ENCODE measurements at regions not wholly inside any gene's neighbourhood (a gene's known extent, or its start where the extent isn't known, plus 50 kb on each side); places are given as distances from the start of the nearest gene placed in this dataset.

DNA sequence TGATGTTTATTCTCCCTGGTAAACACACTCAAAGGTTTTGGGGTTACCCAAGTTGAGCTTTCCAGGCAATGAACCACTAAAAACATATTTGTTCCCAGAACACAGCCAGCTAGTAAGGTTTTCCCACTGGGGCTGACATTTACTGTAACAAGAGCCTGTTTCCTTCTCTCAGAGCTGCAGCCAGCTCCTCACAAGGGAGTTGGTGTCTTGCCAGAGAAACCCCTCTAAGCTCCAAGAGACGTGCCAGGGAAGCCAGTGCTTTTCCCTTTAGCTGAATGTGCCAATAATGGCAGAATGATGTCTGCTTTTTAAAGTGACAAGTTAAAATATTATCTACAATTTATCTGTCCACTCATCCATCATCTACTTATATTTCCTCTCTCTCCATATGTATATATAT, 170.8 kb upstream of the RBFOX1 start:
- Mint-ChIP-seq H3K9me3 (peaks cover 18 to 37% of the 10 kb centered on the region in 2 donors), H3K36me3 (ENCODE audit: insufficient read depth) (no peaks in the 10 kb centered on the region), H3K4me3 (no peak overlapping the region), H3K27ac (no peak overlapping the region), H3K27me3 (no peaks in the 10 kb centered on the region), H3K4me1 (ENCODE audit: low read depth in 2 of 2) (no peaks in the 10 kb centered on the region)
- DNase-seq: no peak
- no peak for ATAC-seq (replicated peaks)

DNA sequence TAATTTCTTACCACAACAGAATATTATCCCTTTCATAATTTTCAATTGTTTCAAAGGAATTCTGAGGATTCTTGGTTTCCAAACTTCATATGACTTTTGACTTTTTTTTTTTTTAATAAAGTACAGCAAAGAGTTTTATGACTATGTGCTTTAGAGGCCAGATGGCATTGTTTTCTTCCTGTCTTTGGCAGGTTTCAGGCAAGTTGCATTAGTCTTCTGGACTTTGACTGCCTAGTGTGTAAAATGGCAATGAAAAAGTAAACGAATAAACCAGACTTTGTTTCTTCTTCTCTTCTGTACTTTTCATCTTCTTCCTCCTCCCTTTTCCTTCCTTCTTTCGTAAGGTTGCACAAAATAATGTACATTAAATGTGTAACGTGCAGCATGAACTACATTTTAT, 172.6 kb upstream of the RBFOX1 start:
- no peaks in the 10 kb centered on the region for H3K36me3 Mint-ChIP-seq (ENCODE audit: insufficient read depth)
- no peaks in the 10 kb centered on the region for H3K27me3 Mint-ChIP-seq
- no peak for DNase-seq
- no peak overlapping the region for H3K4me3 Mint-ChIP-seq
- ATAC-seq (replicated peaks): no peak
- no peaks in the 10 kb centered on the region for H3K4me1 Mint-ChIP-seq (ENCODE audit: low read depth in 2 of 2)
- no peak overlapping the region for H3K27ac Mint-ChIP-seq
- peaks cover 13 to 28% of the 10 kb centered on the region in 2 donors for H3K9me3 Mint-ChIP-seq

DNA sequence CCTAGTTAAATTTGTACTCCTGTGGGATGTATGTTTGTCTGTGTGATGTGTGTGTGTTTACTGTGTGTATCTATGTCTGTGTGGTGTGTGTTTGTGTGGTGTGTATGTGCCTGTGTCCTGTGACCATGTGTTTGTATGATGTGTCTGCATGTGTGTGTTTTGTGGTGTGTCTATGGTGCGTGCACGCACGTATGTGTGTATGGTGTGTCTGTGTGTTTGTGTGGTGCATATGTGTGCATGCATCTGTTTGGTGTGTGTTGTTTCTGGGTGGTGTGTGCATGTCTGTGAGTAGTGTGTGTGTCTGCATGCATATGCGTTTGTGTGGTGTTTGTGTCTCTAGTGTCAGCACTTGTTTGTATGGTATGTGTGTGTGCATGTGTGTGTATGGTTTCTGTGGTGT, 174.2 kb upstream of the RBFOX1 start:
- Mint-ChIP-seq H3K27me3 (no peaks in the 10 kb centered on the region), H3K4me3 (no peak overlapping the region), H3K36me3 (ENCODE audit: insufficient read depth) (no peaks in the 10 kb centered on the region), H3K4me1 (ENCODE audit: low read depth in 2 of 2) (no peaks in the 10 kb centered on the region), H3K9me3 (peaks cover 16 to 28% of the 10 kb centered on the region in 2 donors), H3K27ac (no peak overlapping the region)
- no peak for ATAC-seq (replicated peaks)
- no peak for DNase-seq

DNA sequence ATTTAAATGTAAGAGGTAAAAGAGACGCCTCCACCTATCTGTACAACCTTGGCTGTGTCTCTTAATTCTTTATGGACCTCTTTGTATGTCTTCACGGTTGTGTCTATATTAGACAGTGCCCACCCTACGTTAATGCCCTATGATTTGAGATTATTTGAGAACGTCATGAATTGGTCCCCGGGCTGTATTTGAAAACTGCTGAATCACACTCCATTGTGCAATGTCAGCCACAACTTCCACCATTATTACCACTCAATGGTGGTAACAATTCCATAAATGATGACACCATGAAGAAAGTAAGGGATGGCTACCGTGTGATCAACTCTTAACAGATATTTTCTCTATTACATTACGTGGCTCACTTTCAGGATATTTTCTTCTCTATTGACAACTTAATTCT, 182.4 kb upstream of the RBFOX1 start:
- Mint-ChIP-seq H3K4me3 (no peak overlapping the region), H3K4me1 (ENCODE audit: low read depth in 2 of 2) (no peaks in the 10 kb centered on the region), H3K36me3 (ENCODE audit: insufficient read depth) (no peaks in the 10 kb centered on the region), H3K27me3 (no peaks in the 10 kb centered on the region), H3K9me3 (peaks cover 13 to 15% of the 10 kb centered on the region in 2 donors), H3K27ac (no peak overlapping the region)
- DNase-seq (no peak), ATAC-seq (replicated peaks) (no peak)

DNA sequence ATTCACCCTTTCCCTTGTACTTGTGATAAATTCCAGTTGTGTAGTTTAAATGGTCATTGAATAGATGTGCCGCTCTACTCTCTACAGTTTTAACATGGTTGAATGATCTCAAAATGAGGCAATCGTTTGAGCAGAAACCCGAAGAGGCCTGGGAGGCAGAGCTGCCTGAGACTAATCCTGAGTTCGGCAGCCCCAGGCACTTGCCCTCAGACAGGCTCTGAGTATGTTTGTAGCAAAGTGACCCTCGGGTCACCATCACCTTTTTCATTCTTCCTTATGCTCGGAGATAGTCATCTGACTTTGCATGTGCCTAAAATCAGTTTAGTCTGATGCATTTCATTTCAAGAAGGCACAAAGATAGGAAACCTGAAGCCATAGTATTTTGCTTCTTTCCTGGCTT, 184.0 kb upstream of the RBFOX1 start:
- no peaks in the 10 kb centered on the region for H3K27me3 Mint-ChIP-seq
- no peak for DNase-seq
- no peak overlapping the region for H3K27ac Mint-ChIP-seq
- peaks cover 13 to 15% of the 10 kb centered on the region in 2 donors for H3K9me3 Mint-ChIP-seq
- H3K36me3 Mint-ChIP-seq (ENCODE audit: insufficient read depth): no peaks in the 10 kb centered on the region
- no peak overlapping the region for H3K4me3 Mint-ChIP-seq
- no peaks in the 10 kb centered on the region for H3K4me1 Mint-ChIP-seq (ENCODE audit: low read depth in 2 of 2)
- no peak for ATAC-seq (replicated peaks)

DNA sequence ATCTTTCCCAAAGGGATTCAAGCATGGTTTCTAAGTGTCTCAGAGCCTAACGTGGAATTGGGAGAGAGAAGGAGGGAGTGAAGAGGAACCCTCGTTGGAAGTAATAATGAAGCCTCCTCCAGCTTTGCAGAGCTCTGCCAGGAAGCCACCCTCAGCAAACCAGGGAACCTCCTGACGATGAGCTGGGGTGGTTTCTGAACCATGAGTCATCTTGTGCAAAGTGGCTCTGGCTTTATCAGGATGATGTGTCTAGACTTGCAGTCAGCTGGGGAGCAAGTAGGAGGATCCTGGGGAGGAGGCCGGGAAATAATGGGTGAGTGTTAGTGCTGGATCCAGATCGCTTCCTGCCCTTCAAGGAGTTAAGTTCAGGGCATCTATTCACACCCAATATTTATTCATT, 191.7 kb upstream of the RBFOX1 start:
- Mint-ChIP-seq H3K36me3 (ENCODE audit: insufficient read depth) (no peaks in the 10 kb centered on the region), H3K4me1 (ENCODE audit: low read depth in 2 of 2) (no peaks in the 10 kb centered on the region), H3K9me3 (peaks cover 18 to 22% of the 10 kb centered on the region in 2 donors), H3K27ac (no peak overlapping the region), H3K4me3 (no peak overlapping the region), H3K27me3 (no peaks in the 10 kb centered on the region)
- no peak for DNase-seq
- ATAC-seq (replicated peaks): no peak

DNA sequence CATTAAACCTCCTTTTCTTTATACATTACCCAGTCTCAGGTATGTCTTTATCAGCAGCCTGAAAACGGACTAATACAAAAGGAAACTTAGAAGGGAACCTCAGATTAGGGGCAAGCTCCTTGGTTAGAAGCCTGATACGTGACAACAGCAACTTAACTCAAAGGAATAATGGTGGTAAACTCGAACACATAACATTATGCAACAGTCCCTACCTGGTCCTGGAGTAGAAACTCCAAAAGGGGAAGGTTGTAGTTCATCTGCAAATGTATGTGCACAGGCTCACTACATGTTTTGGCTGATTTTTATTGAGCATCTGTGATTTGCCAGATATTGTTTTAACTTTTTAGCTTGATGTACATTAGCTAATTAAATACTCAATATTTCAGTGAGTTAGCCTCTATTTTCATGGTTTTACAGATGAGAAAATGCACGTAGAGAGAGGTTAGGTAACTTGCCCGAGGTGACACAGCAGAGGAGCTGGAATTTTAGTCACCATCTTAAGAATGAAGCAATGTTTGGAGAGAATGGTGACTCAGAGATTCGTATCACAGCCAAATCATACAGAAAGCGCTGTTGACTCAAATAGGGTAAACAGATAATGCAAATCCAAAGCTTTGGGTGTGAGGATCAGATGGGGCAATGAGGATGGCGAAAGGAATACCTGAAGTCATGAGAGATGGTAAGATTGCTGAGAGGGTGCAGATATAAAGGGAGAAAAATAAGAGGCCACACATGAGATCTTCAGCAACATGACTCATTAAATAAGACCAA, 194.9 kb upstream of the RBFOX1 start:
- Mint-ChIP-seq H3K36me3 (ENCODE audit: insufficient read depth) (no peaks in the 10 kb centered on the region), H3K4me1 (ENCODE audit: low read depth in 2 of 2) (no peaks in the 10 kb centered on the region), H3K27ac (no peak overlapping the region), H3K9me3 (peaks cover 21 to 26% of the 10 kb centered on the region in 2 donors), H3K4me3 (no peak overlapping the region), H3K27me3 (no peaks in the 10 kb centered on the region)
- ATAC-seq (replicated peaks): no peak
- DNase-seq: no peak

DNA sequence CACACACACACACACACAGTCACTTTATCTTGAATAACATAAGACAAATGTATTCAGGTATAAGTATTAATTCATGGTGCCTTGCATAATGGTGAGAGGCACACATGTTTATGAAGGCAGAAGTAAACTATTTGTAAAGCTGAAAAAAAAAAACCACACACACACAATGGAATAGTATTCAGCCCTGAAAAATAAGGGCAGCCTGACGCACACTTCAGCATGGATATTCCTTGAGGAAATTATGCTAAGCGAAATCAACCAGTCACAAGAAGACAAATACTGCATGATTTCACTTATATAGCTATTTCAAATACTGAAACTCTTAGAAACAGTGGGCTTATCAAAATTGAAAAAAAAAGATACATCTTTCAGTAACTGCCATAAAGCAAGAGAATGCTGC, 200.2 kb upstream of the RBFOX1 start:
- ATAC-seq (replicated peaks) (no peak), DNase-seq (no peak)
- Mint-ChIP-seq H3K4me3 (no peak overlapping the region), H3K9me3 (peaks cover 5 to 12% of the 10 kb centered on the region in 2 donors), H3K27me3 (no peaks in the 10 kb centered on the region), H3K36me3 (ENCODE audit: insufficient read depth) (no peaks in the 10 kb centered on the region), H3K4me1 (ENCODE audit: low read depth in 2 of 2) (no peaks in the 10 kb centered on the region), H3K27ac (no peak overlapping the region)

DNA sequence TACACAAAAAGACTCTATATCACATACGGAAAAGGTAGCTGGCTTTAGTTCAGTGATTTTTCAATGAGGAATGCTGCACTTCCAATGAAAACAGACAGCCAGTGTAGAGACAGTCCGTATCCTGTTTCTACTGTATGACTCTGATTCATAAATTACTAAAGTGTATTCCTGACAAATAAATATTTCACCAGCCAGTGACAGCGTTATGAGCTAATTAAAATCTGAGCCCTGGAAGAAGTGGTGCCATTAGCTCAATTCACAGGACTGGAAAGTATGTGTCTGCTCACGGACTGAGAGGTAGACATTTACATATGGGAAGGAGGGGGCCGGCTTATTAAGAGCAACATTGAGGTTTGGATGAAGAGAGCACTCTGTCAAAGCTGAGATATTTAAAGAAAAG, 207.9 kb upstream of the RBFOX1 start:
- no peaks in the 10 kb centered on the region for H3K4me1 Mint-ChIP-seq (ENCODE audit: low read depth in 2 of 2)
- no peak overlapping the region for H3K4me3 Mint-ChIP-seq
- DNase-seq: no peak
- no peaks in the 10 kb centered on the region for H3K27me3 Mint-ChIP-seq
- ATAC-seq (replicated peaks): no peak
- H3K27ac Mint-ChIP-seq: no peak overlapping the region
- H3K36me3 Mint-ChIP-seq (ENCODE audit: insufficient read depth): no peaks in the 10 kb centered on the region
- H3K9me3 Mint-ChIP-seq: peaks cover 6 to 7% of the 10 kb centered on the region in 2 donors

DNA sequence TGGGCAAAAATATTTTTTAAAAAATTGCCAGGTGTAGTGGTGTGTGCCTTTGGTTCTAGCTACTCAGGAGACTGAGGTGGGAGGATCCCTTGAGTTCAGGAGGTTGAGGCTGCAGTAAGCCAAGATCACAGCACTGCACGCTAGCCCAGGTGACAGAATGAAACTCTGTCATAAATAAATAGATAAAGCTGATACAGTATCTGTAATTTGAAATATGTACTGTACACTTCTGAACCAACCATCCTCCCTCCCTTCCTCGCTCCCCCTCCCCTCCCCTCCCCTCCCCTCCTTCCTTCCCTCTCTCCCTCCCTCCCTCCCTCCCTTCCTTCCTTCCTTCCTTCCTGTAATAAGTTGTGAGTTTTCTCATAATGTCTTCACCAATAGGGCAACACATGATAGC, 208.4 kb upstream of the RBFOX1 start:
- ATAC-seq (replicated peaks) (no peak), DNase-seq (no peak)
- no peaks in the 10 kb centered on the region for H3K4me1 Mint-ChIP-seq (ENCODE audit: low read depth in 2 of 2)
- H3K27ac Mint-ChIP-seq: no peak overlapping the region
- peaks cover 7 to 9% of the 10 kb centered on the region in 2 donors for H3K9me3 Mint-ChIP-seq
- no peaks in the 10 kb centered on the region for H3K27me3 Mint-ChIP-seq
- H3K36me3 Mint-ChIP-seq (ENCODE audit: insufficient read depth): no peaks in the 10 kb centered on the region
- no peak overlapping the region for H3K4me3 Mint-ChIP-seq

DNA sequence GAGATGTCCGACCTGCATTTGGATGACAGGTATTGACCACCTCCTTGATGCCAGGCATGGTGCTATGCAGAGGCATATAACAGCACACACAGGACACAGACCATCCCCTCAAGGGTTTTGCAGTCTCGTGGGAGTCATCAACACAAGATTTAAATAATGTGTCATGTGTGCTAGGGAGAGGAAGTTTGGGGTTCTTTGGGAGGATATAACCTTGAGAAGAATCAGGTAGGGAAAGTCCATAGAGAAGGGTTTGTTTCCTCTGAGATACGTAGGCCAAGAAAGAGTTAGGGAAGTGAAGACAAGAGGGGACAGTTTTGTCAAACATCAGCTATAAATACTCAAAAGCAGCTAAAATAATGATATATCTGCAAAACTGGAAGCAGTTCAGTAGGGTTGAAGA, 215.9 kb upstream of the RBFOX1 start:
- ATAC-seq (replicated peaks) (no peak), DNase-seq (no peak)
- H3K27ac Mint-ChIP-seq: no peak overlapping the region
- no peaks in the 10 kb centered on the region for H3K36me3 Mint-ChIP-seq (ENCODE audit: insufficient read depth)
- H3K4me1 Mint-ChIP-seq (ENCODE audit: low read depth in 2 of 2): no peaks in the 10 kb centered on the region
- H3K27me3 Mint-ChIP-seq: no peaks in the 10 kb centered on the region
- no peak overlapping the region for H3K4me3 Mint-ChIP-seq
- H3K9me3 Mint-ChIP-seq: peaks cover 8 to 17% of the 10 kb centered on the region in 2 donors

DNA sequence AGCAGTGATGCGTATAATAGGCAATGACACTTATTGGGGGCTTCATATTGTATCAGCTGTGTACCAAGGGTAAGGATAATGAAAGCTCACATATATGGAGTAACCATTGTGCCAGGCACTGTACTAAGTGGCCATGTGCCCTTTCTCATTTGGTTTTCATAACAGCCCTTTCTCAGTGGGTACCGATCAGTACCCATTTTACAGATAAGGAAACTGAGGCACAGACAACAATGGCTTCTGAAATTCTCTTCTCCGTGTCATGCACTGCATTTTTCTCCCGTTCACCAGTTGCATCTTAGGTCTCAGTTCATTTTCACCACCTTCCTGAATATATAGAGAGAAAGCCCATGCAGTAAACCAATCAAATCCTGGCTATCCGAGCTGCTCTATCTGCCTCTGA, 216.7 kb upstream of the RBFOX1 start:
- ATAC-seq (replicated peaks) (no peak), DNase-seq (no peak)
- Mint-ChIP-seq H3K9me3 (peaks cover 8 to 18% of the 10 kb centered on the region in 2 donors), H3K27me3 (no peaks in the 10 kb centered on the region), H3K36me3 (ENCODE audit: insufficient read depth) (no peaks in the 10 kb centered on the region), H3K4me1 (ENCODE audit: low read depth in 2 of 2) (no peaks in the 10 kb centered on the region), H3K27ac (no peak overlapping the region), H3K4me3 (no peak overlapping the region)

DNA sequence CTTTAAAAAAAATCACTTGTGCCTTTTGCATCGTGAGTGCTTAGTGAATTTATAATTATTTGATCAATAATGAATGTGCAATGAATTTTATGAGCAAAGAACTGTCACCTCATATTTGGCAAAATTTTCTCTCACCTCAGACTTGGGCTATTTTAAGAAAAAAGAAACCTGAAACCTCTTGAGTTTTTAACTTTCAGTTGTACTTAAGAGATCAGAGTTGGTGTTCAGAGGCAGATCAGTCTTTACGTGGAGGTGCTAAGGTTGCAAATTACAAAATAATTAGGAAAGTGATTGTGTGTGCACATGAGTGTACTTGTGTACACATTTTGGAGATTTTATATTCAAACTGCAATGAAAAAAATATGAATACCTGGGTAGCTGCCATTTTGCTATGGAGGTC, 218.7 kb upstream of the RBFOX1 start:
- DNase-seq (no peak), ATAC-seq (replicated peaks) (no peak)
- Mint-ChIP-seq H3K27me3 (no peaks in the 10 kb centered on the region), H3K36me3 (ENCODE audit: insufficient read depth) (no peaks in the 10 kb centered on the region), H3K9me3 (peaks cover 8 to 16% of the 10 kb centered on the region in 2 donors), H3K27ac (no peak overlapping the region), H3K4me1 (ENCODE audit: low read depth in 2 of 2) (no peaks in the 10 kb centered on the region), H3K4me3 (no peak overlapping the region)

DNA sequence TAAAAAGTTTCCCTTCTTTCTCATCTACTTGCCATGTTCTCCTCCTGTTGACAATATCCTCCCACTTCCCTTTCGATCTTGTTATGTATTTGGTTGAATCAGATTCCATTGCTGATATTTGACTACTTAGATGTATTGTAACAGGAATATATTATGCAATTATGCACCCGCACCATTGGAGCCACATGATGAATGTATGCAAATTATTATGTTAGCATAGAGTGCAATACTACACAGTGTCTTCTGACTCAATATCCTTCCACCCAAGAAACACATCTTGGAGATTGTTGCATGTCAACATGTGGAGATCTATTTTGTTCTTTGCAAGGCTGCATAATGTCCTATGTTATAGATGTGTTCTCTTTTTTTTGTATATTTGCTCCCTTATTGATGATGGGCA, 219.2 kb upstream of the RBFOX1 start:
- Mint-ChIP-seq H3K27ac (no peak overlapping the region), H3K36me3 (ENCODE audit: insufficient read depth) (no peaks in the 10 kb centered on the region), H3K27me3 (no peaks in the 10 kb centered on the region), H3K4me1 (ENCODE audit: low read depth in 2 of 2) (no peaks in the 10 kb centered on the region), H3K9me3 (peaks cover 8 to 11% of the 10 kb centered on the region in 2 donors), H3K4me3 (no peak overlapping the region)
- DNase-seq (no peak), ATAC-seq (replicated peaks) (no peak)
